ENCODE measurements at regions not wholly inside any gene's neighbourhood (a gene's known extent, or its start where the extent isn't known, plus 50 kb on each side); places are given as distances from the start of the nearest gene placed in this dataset.
"Not testable (repeated sequence)": the region's sequence is repeated elsewhere in the genome, so short reads cannot be mapped to it uniquely, and the experiment has no call there.

DNA sequence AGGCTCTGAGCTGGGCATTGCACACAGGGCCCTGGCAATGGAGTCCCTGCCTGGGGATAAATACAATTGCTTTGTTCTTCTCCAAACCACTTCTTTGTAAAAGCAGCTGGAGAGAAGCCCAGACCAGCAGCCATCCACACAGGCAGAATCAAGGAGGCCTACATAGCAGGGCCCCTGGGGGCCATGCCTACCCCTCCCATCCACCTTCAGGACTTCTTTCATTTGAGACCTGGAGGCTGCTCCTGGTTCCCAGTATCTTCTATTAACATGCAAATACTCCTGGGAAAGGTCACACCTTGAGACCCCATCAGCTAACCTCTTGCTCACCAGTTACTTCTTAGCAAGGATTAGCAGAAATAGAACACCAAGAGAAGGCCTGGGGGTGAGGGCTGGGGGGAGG is 511.1 kb downstream of the SOX6 start:
- TF ChIP-seq CTCF (IDR thresholded peaks at IDR 0.05; ENCODE audit: insufficient read depth, low read depth, low read length, missing control alignments): no peak
- H3K4me3 ChIP-seq (ENCODE audit: low read length): no peak overlapping the region
- DNase-seq (ENCODE audit: low read depth): no peak

DNA sequence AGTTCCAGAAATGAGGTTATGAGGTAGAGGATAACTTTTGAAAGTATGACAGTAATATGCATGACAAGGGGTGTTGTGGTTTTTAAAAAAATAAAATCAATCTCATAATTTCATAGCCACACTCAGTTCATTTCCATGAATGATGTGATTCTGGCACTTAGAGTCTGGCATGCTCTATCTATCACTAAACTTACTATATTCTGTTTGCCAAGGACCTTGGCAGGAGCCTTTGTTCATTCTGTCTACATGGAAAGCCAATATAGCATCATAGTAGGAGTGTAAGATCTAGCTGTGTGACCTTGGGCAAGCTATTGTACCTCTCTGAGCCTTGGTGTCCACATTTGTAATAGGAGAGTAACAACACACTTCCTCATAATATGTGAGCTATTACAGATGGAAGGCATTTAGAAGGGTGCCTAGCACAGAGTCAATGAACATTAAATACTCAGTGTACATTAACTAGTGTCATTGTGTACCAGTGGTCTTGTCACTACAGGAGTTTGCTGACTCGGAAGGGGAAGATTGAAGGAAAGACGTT is 507.6 kb downstream of the SOX6 start:
- no peak overlapping the region for H3K4me3 ChIP-seq (ENCODE audit: low read length)
- DNase-seq (ENCODE audit: low read depth): no peak
- no peak for TF ChIP-seq CTCF (IDR thresholded peaks at IDR 0.05; ENCODE audit: insufficient read depth, low read depth, low read length, missing control alignments)

DNA sequence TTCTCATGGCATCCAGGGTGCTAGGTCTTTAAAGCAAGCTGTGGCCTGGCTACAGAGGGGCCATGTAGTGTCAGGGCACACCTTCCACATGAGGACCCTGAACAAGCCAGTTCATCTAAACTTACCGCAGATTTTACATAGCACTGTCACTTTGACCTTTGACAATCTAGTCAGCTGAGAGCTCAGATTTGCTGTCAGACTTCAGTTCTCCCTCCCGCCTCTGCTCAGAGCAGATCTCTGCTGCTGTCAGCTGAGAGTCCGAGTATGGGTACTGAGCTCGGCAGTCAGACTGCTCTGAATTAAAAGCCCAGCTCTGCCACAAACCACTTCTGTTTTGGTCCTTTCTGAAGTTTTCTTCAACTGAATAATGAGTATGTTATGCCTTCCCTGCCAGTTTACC is 507.1 kb downstream of the SOX6 start:
- H3K4me3 ChIP-seq (ENCODE audit: low read length): no peak overlapping the region
- no peak for TF ChIP-seq CTCF (IDR thresholded peaks at IDR 0.05; ENCODE audit: insufficient read depth, low read depth, low read length, missing control alignments)
- no peak for DNase-seq (ENCODE audit: low read depth)

GRCh38 chr11:15850335-15850734 is 506.0 kb downstream of the SOX6 start:
- not testable (repeated sequence) for H3K4me3 ChIP-seq (ENCODE audit: low read length); DNase-seq (ENCODE audit: low read depth)

GRCh38 chr11:15851051-15851498 is 505.3 kb downstream of the SOX6 start:
- no peak for TF ChIP-seq CTCF (IDR thresholded peaks at IDR 0.05; ENCODE audit: insufficient read depth, low read depth, low read length, missing control alignments)
- no peak for DNase-seq (ENCODE audit: low read depth)
- H3K4me3 ChIP-seq (ENCODE audit: low read length): no peak overlapping the region

DNA sequence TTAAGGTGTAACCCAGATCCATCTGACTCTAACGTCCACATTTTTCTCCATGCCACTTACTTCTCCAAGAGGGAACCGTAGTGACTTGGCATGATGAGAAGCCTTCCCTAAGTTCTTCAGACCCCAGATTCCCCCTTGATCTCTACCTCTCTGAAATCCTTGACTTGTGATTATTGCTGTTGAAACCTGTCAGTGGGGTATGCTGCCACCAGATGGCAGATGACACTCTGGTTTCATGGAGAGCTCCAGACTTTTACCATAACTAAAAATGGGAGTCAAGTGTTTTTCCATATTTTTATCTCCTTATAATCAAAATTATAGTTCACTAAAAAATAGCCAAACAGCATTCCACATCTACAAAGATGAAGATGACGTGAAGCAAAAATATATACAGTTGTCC is 504.2 kb downstream of the SOX6 start:
- no peak overlapping the region for H3K4me3 ChIP-seq (ENCODE audit: low read length)
- TF ChIP-seq CTCF (IDR thresholded peaks at IDR 0.05; ENCODE audit: insufficient read depth, low read depth, low read length, missing control alignments): peak; percentile 69
- DNase-seq (ENCODE audit: low read depth): peak; percentile 61

DNA sequence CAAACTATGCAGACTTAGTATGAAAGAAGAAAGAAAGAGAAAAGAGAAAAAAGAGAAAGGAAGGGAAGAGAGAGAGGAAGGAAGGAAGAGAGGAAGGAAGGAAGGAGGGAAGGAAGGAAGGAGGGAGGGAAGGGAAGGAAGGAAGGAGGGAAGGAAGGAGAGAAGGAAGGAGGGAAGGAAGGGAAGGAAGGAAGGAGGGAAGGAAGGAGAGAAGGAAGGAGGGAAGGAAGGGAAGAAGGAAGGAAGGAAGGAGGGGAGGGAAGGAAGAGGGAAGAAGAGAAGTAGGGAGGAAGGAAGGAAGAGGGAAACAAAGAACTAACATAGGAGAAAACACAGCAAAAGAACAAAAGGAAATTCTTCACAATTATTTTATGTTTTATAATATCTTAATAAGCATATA is 502.1 kb downstream of the SOX6 start:
- DNase-seq (ENCODE audit: low read depth): no peak
- no peak for TF ChIP-seq CTCF (IDR thresholded peaks at IDR 0.05; ENCODE audit: insufficient read depth, low read depth, low read length, missing control alignments)
- H3K4me3 ChIP-seq (ENCODE audit: low read length): no peak overlapping the region

Measured in epithelial cell of esophagus (primary cell).